ENCODE measurements at regions not wholly inside any gene's neighbourhood (a gene's known extent, or its start where the extent isn't known, plus 50 kb on each side); places are given as distances from the start of the nearest gene placed in this dataset.

- ChIA-PET POLR2A (no interaction called here), CTCF (ENCODE audit: low intra/inter-chr PET ratio) (no interaction called here)
- Histone ChIP-seq H3K27ac (ENCODE audit: extremely low read depth, low read depth, low read length) (no peak overlapping the region), H2AFZ (ENCODE audit: low read depth, low read length) (no peak overlapping the region), H3K27me3 (ENCODE audit: control insufficient read depth in 2 of 2, insufficient read depth in 2 of 2, low read length in 2 of 2) (no peaks in the 10 kb centered on the region), H3K79me2 (ENCODE audit: control insufficient read depth, insufficient read depth, low read length) (no peaks in the 10 kb centered on the region), H4K20me1 (replicated peaks; ENCODE audit: control insufficient read depth, insufficient read depth, low read length) (no peaks in the 10 kb centered on the region), H3K4me2 (ENCODE audit: insufficient read depth, low read length) (no peak overlapping the region), H3K9me1 (ENCODE audit: control insufficient read depth, insufficient read depth, low read length) (no peaks in the 10 kb centered on the region), H3K36me3 (ENCODE audit: control insufficient read depth, insufficient read depth, low read length) (no peaks in the 10 kb centered on the region), H3K9ac (ENCODE audit: insufficient read depth in 1 of 2, low read depth in 2 of 2, low read length in 2 of 2) (no peak overlapping the region), H3K4me3 (no peak overlapping the region), H3K9me3 (replicated peaks; ENCODE audit: control insufficient read depth, insufficient read depth, low read depth, low read length) (no peaks in the 10 kb centered on the region), H3K4me1 (replicated peaks in 1 of 2; ENCODE audit: control insufficient read depth in 2 of 2, insufficient read depth in 2 of 2, low read length in 2 of 2) (no peaks in the 10 kb centered on the region)
- DNase-seq (ENCODE audit: extremely low read depth in 1 of 4, low spot score in 3 of 4), result no peak
- intact Hi-C loops (cut with micrococcal nuclease), result no loop called here
- no peak for FAIRE-seq
- BruUV-seq (replicated peaks), result no TSS peak
- in situ Hi-C loops (cut with MboI), result no loop called here
- 0% methylated on average over 5 of the region's 5 CpGs for WGBS (ENCODE audit: insufficient coverage, low coverage, missing lambda C conversion rate)
- no peak for ATAC-seq
- TF ChIP-seq ZNF384 (IDR thresholded peaks at IDR 0.05; ENCODE audit: low read depth, low read length) (no peak), CHCHD3 (CRISPR knock-in tag; IDR thresholded peaks at IDR 0.05) (no peak), HCFC1 (IDR thresholded peaks at IDR 0.05; ENCODE audit: low read depth, low read length) (no peak), CREB3L1 (IDR thresholded peaks at IDR 0.05; ENCODE audit: borderline replicate concordance, low read depth) (no peak), ZMIZ1 (IDR thresholded peaks at IDR 0.05; ENCODE audit: low read depth in 2 of 2, low read length in 2 of 2) (no peak), HDAC6 (IDR thresholded peaks at IDR 0.05; ENCODE audit: low read depth, low read length) (no peak), E2F1 (CRISPR knock-in tag; IDR thresholded peaks at IDR 0.05) (no peak), SRSF9 (IDR thresholded peaks at IDR 0.05; ENCODE audit: borderline replicate concordance, low read depth, low read length) (no peak), NFIX (CRISPR knock-in tag; IDR thresholded peaks at IDR 0.05; ENCODE audit: low read depth) (no peak), ZNF699 (CRISPR knock-in tag; IDR thresholded peaks at IDR 0.05; ENCODE audit: insufficient replicate concordance) (no peak), THRA (IDR thresholded peaks at IDR 0.05) (no peak)
- TF ChIP-seq, protein P1, sequence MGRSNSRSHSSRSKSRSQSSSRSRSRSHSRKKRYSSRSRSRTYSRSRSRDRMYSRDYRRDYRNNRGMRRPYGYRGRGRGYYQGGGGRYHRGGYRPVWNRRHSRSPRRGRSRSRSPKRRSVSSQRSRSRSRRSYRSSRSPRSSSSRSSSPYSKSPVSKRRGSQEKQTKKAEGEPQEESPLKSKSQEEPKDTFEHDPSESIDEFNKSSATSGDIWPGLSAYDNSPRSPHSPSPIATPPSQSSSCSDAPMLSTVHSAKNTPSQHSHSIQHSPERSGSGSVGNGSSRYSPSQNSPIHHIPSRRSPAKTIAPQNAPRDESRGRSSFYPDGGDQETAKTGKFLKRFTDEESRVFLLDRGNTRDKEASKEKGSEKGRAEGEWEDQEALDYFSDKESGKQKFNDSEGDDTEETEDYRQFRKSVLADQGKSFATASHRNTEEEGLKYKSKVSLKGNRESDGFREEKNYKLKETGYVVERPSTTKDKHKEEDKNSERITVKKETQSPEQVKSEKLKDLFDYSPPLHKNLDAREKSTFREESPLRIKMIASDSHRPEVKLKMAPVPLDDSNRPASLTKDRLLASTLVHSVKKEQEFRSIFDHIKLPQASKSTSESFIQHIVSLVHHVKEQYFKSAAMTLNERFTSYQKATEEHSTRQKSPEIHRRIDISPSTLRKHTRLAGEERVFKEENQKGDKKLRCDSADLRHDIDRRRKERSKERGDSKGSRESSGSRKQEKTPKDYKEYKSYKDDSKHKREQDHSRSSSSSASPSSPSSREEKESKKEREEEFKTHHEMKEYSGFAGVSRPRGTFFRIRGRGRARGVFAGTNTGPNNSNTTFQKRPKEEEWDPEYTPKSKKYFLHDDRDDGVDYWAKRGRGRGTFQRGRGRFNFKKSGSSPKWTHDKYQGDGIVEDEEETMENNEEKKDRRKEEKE (IDR thresholded peaks at IDR 0.05; ENCODE audit: borderline replicate concordance in 1 of 2, control insufficient read depth in 1 of 2, low read depth in 2 of 2, low read length in 1 of 2), result no peak
Measured at GRCh38 chr14:53603994-53604393, 352.6 kb downstream of the BMP4 start.
